GM12878 (cell line): ENCODE measurements at regions not wholly inside any gene's neighbourhood (a gene's known extent, or its start where the extent isn't known, plus 50 kb on each side); places are given as distances from the start of the nearest gene placed in this dataset.

ENCODE experiments used
- ZBED1 ChIP-seq: IDR thresholded peaks from 2 replicates; pipeline ENCODE4 v1.6.1; 2016; ENCODE audit warnings: borderline replicate concordance
- ZZZ3 ChIP-seq: IDR thresholded peaks from 2 replicates; pipeline ENCODE4 v1.6.1; 2011; ENCODE audit warnings: low read depth; ENCODE audit not compliant: control insufficient read depth, insufficient read length

GRCh38 chr14:104444159-104445030, 135.2 kb upstream of the C14orf180 start:
- TF ChIP-seq ZZZ3, result no peak
- no peak for TF ChIP-seq ZBED1
